HepG2 (cell line): ENCODE measurements at regions not wholly inside any gene's neighbourhood (a gene's known extent, or its start where the extent isn't known, plus 50 kb on each side); places are given as distances from the start of the nearest gene placed in this dataset.

Source experiments
- AHR ChIP-seq: IDR thresholded peaks from 2 replicates; pipeline ENCODE4 v1.6.1; 2018; ENCODE audit warnings: missing genetic modification reagents, missing compliant biosample characterization
- JARID2 ChIP-seq: sonication (generic); formaldehyde crosslinking; IDR thresholded peaks from 2 replicates; pipeline ENCODE4 v1.8.1; 2023; ENCODE audit warnings: missing genetic modification reagents, inconsistent platforms; ENCODE audit not compliant: insufficient replicate concordance
- JUND ChIP-seq: sonication (generic); formaldehyde crosslinking; IDR thresholded peaks from 2 replicates; pipeline ENCODE4 v1.8.0; 2022; ENCODE audit warnings: mild to moderate bottlenecking, missing genetic modification reagents
- RAD51 ChIP-seq: fragments of 450-650 bp; IDR thresholded peaks from 2 replicates; pipeline ENCODE4 v1.6.1; 2016; ENCODE audit warnings: borderline replicate concordance
- YEATS2 ChIP-seq: sonication (generic); formaldehyde crosslinking; IDR thresholded peaks from 2 replicates; pipeline ENCODE4 v1.4.0; 2020; ENCODE audit warnings: missing genetic modification reagents, borderline replicate concordance
- ZFX ChIP-seq: sonication (generic); formaldehyde crosslinking; IDR thresholded peaks from 2 replicates; pipeline ENCODE4 v1.4.0; 2020; ENCODE audit warnings: mild to moderate bottlenecking, low read depth, missing genetic modification reagents, moderate library complexity
- ZNF282 ChIP-seq: fragments of 450-650 bp; IDR thresholded peaks from 2 replicates; pipeline ENCODE4 v1.6.1; 2018; ENCODE audit not compliant: partially characterized antibody
- TF ChIP-seq, protein P1 (sequence below): sonication (generic); formaldehyde crosslinking; IDR thresholded peaks from one replicate; pipeline ENCODE4 v1.5.1; 2020; ENCODE audit warnings: mild to moderate bottlenecking, missing genetic modification reagents; ENCODE audit errors: not compliant biosample characterization
- TF ChIP-seq, protein P2 (sequence below), 2 experiments: sonication (generic) in 1 of 2; formaldehyde crosslinking in 1 of 2; IDR thresholded peaks; 2 replicates each; pipeline versions ENCODE4 v1.5.1 to v1.6.1; 2011 to 2020; ENCODE audit warnings: borderline replicate concordance in 1 of 2, low read depth in 1 of 2, low read length in 1 of 2, mild to moderate bottlenecking in 1 of 2, missing genetic modification reagents in 1 of 2, moderate library complexity in 1 of 2
- TF ChIP-seq, protein P3 (sequence below): sonication (generic); formaldehyde crosslinking; IDR thresholded peaks from 2 replicates; pipeline ENCODE4 v1.5.0; 2020; ENCODE audit warnings: mild to moderate bottlenecking, missing genetic modification reagents, moderate library complexity

DNA sequence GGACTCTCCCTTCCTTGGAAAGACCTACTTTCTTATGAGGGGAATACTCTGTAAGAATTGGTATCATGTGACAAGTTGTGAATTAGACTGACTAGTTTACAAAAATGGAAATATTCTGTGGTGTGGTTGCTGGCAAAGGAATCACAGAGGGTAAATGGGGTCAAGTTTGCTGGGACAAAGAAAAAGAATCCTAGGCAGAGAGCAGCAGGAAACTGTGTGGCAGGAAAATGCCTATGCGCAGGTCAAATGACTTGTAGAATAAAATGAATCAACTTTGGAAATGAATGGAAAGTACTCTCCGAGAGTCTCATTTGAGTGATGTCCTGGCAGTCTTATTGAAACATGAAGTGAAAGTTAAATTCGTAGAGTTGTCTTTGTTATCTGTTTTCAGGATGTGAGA lies 1250.7 kb downstream of the UQCRFS1 start:
- TF ChIP-seq, protein P1, sequence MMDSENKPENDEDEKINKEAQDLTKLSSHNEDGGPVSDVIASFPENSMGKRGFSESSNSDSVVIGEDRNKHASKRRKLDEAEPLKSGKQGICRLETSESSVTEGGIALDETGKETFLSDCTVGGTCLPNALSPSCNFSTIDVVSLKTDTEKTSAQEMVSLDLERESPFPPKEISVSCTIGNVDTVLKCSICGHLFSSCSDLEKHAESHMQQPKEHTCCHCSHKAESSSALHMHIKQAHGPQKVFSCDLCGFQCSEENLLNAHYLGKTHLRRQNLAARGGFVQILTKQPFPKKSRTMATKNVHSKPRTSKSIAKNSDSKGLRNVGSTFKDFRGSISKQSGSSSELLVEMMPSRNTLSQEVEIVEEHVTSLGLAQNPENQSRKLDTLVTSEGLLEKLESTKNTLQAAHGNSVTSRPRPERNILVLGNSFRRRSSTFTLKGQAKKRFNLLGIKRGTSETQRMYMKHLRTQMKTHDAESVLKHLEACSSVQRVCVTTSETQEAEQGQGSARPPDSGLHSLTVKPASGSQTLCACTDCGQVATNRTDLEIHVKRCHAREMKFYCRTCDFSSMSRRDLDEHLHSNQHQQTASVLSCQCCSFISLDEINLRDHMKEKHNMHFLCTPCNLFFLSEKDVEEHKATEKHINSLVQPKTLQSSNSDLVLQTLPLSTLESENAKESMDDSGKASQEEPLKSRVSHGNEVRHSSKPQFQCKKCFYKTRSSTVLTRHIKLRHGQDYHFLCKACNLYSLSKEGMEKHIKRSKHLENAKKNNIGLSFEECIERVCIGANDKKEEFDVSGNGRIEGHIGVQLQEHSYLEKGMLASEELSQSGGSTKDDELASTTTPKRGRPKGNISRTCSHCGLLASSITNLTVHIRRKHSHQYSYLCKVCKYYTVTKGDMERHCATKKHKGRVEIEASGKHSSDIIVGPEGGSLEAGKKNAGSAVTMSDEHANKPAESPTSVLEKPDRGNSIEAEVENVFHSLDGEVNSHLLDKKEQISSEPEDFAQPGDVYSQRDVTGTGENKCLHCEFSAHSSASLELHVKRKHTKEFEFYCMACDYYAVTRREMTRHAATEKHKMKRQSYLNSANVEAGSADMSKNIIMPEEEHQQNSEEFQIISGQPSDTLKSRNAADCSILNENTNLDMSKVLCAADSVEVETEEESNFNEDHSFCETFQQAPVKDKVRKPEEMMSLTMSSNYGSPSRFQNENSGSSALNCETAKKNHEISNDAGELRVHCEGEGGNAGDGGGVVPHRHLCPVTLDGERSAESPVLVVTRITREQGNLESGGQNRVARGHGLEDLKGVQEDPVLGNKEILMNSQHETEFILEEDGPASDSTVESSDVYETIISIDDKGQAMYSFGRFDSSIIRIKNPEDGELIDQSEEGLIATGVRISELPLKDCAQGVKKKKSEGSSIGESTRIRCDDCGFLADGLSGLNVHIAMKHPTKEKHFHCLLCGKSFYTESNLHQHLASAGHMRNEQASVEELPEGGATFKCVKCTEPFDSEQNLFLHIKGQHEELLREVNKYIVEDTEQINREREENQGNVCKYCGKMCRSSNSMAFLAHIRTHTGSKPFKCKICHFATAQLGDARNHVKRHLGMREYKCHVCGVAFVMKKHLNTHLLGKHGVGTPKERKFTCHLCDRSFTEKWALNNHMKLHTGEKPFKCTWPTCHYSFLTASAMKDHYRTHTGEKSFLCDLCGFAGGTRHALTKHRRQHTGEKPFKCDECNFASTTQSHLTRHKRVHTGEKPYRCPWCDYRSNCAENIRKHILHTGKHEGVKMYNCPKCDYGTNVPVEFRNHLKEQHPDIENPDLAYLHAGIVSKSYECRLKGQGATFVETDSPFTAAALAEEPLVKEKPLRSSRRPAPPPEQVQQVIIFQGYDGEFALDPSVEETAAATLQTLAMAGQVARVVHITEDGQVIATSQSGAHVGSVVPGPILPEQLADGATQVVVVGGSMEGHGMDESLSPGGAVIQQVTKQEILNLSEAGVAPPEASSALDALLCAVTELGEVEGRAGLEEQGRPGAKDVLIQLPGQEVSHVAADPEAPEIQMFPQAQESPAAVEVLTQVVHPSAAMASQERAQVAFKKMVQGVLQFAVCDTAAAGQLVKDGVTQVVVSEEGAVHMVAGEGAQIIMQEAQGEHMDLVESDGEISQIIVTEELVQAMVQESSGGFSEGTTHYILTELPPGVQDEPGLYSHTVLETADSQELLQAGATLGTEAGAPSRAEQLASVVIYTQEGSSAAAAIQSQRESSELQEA (CRISPR knock-in tag), result no peak
- TF ChIP-seq, protein P2, sequence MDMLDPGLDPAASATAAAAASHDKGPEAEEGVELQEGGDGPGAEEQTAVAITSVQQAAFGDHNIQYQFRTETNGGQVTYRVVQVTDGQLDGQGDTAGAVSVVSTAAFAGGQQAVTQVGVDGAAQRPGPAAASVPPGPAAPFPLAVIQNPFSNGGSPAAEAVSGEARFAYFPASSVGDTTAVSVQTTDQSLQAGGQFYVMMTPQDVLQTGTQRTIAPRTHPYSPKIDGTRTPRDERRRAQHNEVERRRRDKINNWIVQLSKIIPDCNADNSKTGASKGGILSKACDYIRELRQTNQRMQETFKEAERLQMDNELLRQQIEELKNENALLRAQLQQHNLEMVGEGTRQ (IDR thresholded peaks at IDR 0.05; ENCODE audit: low read depth, low read length), result no peak
- TF ChIP-seq, protein P2 (CRISPR knock-in tag; IDR thresholded peaks at IDR 0.05; ENCODE audit: borderline replicate concordance), result no peak
- TF ChIP-seq JUND (no peak), RAD51 (no peak), JARID2 (CRISPR knock-in tag) (no peak), ZNF282 (no peak), YEATS2 (CRISPR knock-in tag) (no peak), ZFX (CRISPR knock-in tag) (no peak), AHR (no peak)
- TF ChIP-seq, protein P3, sequence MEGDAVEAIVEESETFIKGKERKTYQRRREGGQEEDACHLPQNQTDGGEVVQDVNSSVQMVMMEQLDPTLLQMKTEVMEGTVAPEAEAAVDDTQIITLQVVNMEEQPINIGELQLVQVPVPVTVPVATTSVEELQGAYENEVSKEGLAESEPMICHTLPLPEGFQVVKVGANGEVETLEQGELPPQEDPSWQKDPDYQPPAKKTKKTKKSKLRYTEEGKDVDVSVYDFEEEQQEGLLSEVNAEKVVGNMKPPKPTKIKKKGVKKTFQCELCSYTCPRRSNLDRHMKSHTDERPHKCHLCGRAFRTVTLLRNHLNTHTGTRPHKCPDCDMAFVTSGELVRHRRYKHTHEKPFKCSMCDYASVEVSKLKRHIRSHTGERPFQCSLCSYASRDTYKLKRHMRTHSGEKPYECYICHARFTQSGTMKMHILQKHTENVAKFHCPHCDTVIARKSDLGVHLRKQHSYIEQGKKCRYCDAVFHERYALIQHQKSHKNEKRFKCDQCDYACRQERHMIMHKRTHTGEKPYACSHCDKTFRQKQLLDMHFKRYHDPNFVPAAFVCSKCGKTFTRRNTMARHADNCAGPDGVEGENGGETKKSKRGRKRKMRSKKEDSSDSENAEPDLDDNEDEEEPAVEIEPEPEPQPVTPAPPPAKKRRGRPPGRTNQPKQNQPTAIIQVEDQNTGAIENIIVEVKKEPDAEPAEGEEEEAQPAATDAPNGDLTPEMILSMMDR (CRISPR knock-in tag), result no peak
